ENCODE measurements at regions not wholly inside any gene's neighbourhood (a gene's known extent, or its start where the extent isn't known, plus 50 kb on each side); places are given as distances from the start of the nearest gene placed in this dataset.

DNA sequence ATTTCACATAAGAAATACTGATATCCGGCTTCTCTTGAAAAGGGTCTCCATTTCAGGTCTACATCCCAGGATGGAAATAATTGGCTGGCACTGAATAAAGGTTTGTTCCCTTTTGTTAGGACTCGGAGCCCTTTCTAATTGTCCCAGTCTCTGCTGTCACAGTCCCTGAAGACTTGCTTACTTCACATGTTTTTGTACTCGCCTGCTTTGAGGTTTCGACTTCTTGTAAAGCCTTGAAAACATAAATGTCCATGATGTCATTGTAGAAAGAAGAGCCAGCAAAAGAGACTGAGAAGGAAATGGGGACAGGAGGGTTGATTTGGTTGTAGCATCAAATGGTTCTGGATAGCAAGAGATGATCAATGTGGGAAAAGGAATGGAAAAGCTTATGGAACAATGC is 963.4 kb upstream of the SEMA6D start:
- no peak for TF ChIP-seq GATA2 (IDR thresholded peaks at IDR 0.05; ENCODE audit: low read depth, low read length)
- TF ChIP-seq GATA3 (IDR thresholded peaks at IDR 0.05; ENCODE audit: low read depth, low read length): no peak
